GM12878 (cell line): ENCODE measurements at regions not wholly inside any gene's neighbourhood (a gene's known extent, or its start where the extent isn't known, plus 50 kb on each side); places are given as distances from the start of the nearest gene placed in this dataset.

Source experiments
- ATAC-seq: fragments of 200-7000 bp; cut with Tn5 transposase; 3 replicates; pipeline ENCODE4 v1.9.1; 2020; ENCODE audit warnings: mild to moderate bottlenecking, moderate library complexity
- BruUV-seq: library from RNA; stranded (reverse); fragments of 400-500 nt; replicated peaks from 2 replicates; lab custom pipeline; 2021; lab: Mats Ljungman, UMichigan
- CTCF ChIA-PET: fragments of 300-600 bp; sonication (Branson Sonifier 250); formaldehyde crosslinking; extraction: SDS; loops from one replicate; lab custom pipeline; 2021; ENCODE audit warnings: inconsistent platforms; lab: Yijun Ruan, JAX
- POLR2A ChIA-PET: fragments of 350-600 bp; formaldehyde crosslinking; extraction: SDS; loops from one replicate; lab custom pipeline; 2021; ENCODE audit warnings: inconsistent platforms; lab: Charles Lee
- RAD21 ChIA-PET: fragments of 300-600 bp; sonication (Branson Sonifier 250); formaldehyde crosslinking; loops from one replicate; lab custom pipeline; 2023; ENCODE audit warnings: antibody characterized with exemption; ENCODE audit not compliant: unreplicated experiment; lab: Charles Lee
- SMC1A ChIA-PET: fragments of 300-600 bp; sonication (Branson Sonifier 250); formaldehyde crosslinking; loops from one replicate; lab custom pipeline; 2023; ENCODE audit not compliant: unreplicated experiment, uncharacterized antibody; lab: Charles Lee
- DNase-seq: peaks from one replicate; pipeline ENCODE4 v3.0.0-alpha.2; 2011; ENCODE audit warnings: low read depth, low spot score
- FAIRE-seq: peaks from 3 replicates; lab custom pipeline; 2011; peaks lifted over from hg19 to GRCh38; lab: Jason Lieb, UNC
- H2AFZ ChIP-seq: 2 replicates; pipeline ENCODE4 v1.6.0; 2011; ENCODE audit warnings: low read depth, low read length, control low read depth; ENCODE audit not compliant: control insufficient read depth
- H3K27ac ChIP-seq: 2 replicates; pipeline ENCODE4 v1.5.1; 2011; ENCODE audit warnings: control low read depth; ENCODE audit not compliant: control insufficient read depth, insufficient read depth
- H3K27me3 ChIP-seq, 2 experiments: replicated peaks in 1 of 2; 2 replicates each; pipeline versions ENCODE4 v1.6.0 to v1.6.1; 2011; ENCODE audit warnings: low read length in 1 of 2; ENCODE audit not compliant: control insufficient read depth in 2 of 2, insufficient read depth in 2 of 2
- H3K36me3 ChIP-seq, 2 experiments: 2 replicates each; pipeline ENCODE4 v1.5.1; 2011; ENCODE audit warnings: low read length in 1 of 2; ENCODE audit not compliant: control insufficient read depth in 2 of 2, insufficient read depth in 2 of 2
- H3K4me1 ChIP-seq: 2 replicates; pipeline ENCODE4 v1.6.1; 2011; ENCODE audit warnings: mild to moderate bottlenecking, low read length, moderate library complexity, mixed read lengths; ENCODE audit not compliant: control insufficient read depth, insufficient read depth
- H3K4me2 ChIP-seq: 2 replicates; pipeline ENCODE4 v1.6.0; 2011; ENCODE audit warnings: control low read depth; ENCODE audit not compliant: control insufficient read depth, insufficient read depth
- H3K4me3 ChIP-seq: fragments of 200-600 bp; sonication (generic); 2 replicates; pipeline ENCODE4 v1.5.1; 2016
- H3K79me2 ChIP-seq: 2 replicates; pipeline ENCODE4 v1.6.0; 2011; ENCODE audit warnings: low read length; ENCODE audit not compliant: control insufficient read depth, insufficient read depth
- H3K9ac ChIP-seq: 2 replicates; pipeline ENCODE4 v1.8.0; 2011; ENCODE audit warnings: low read length, control low read depth, mixed read lengths; ENCODE audit not compliant: control insufficient read depth, insufficient read depth
- H3K9me3 ChIP-seq: replicated peaks from 3 replicates; pipeline ENCODE4 v1.5.1; 2011; ENCODE audit warnings: mild to moderate bottlenecking, low read length; ENCODE audit not compliant: control insufficient read depth, insufficient read depth
- H4K20me1 ChIP-seq: 2 replicates; pipeline ENCODE4 v1.6.0; 2011; ENCODE audit not compliant: control insufficient read depth, insufficient read depth
- CBX3 ChIP-seq: fragments of 200-600 bp; sonication (generic); IDR thresholded peaks from 2 replicates; pipeline ENCODE4 v1.6.1; 2016; ENCODE audit warnings: low read depth, borderline replicate concordance
- ELK1 ChIP-seq: IDR thresholded peaks from 2 replicates; pipeline ENCODE4 v1.6.1; 2012; ENCODE audit warnings: low read depth, low read length, improper control_type of control experiment
- EZH2 ChIP-seq: IDR thresholded peaks from 2 replicates; pipeline ENCODE4 v1.6.1; 2012; ENCODE audit warnings: low read depth, mild to moderate bottlenecking, control low read depth, inconsistent platforms, low read length, borderline replicate concordance; ENCODE audit not compliant: control insufficient read depth
- HDAC6 ChIP-seq: fragments of 200-600 bp; sonication (generic); IDR thresholded peaks from one replicate; pipeline ENCODE4 v1.8.0; 2017; ENCODE audit warnings: antibody characterized with exemption; ENCODE audit not compliant: unreplicated experiment
- MTA2 ChIP-seq: fragments of 450-650 bp; IDR thresholded peaks from 2 replicates; pipeline ENCODE4 v1.6.1; 2016; ENCODE audit warnings: low read depth, mild to moderate bottlenecking, moderate library complexity
- NR2C2 ChIP-seq: IDR thresholded peaks from 2 replicates; pipeline ENCODE4 v1.6.1; 2011; ENCODE audit warnings: borderline replicate concordance, low read depth; ENCODE audit not compliant: control insufficient read depth, insufficient read length
- PAX8 ChIP-seq: fragments of 450-650 bp; IDR thresholded peaks from 2 replicates; pipeline ENCODE4 v1.6.1; 2017; ENCODE audit warnings: mild to moderate bottlenecking, moderate library complexity
- SIN3A ChIP-seq: IDR thresholded peaks from 2 replicates; pipeline ENCODE4 v1.6.1; 2012; ENCODE audit warnings: low read depth, low read length, improper control_type of control experiment
- SMAD1 ChIP-seq: fragments of 450-650 bp; IDR thresholded peaks from 2 replicates; pipeline ENCODE4 v1.6.1; 2018; ENCODE audit warnings: mild to moderate bottlenecking, low read depth; ENCODE audit not compliant: partially characterized antibody
- TCF12 ChIP-seq: IDR thresholded peaks from 2 replicates; pipeline ENCODE4 v1.6.1; 2011; ENCODE audit warnings: low read depth, mild to moderate bottlenecking, low read length
- ZNF217 ChIP-seq: fragments of 450-650 bp; IDR thresholded peaks from 2 replicates; pipeline ENCODE4 v1.6.1; 2017; ENCODE audit warnings: antibody characterized with exemption, mild to moderate bottlenecking
- WGBS: methylation state at CpG from one replicate; pipeline ENCODE4 v1.1.6; 2016; ENCODE audit warnings: low lambda C conversion rate; ENCODE audit not compliant: insufficient replicate concordance, insufficient coverage; ENCODE audit errors: missing lambda C conversion rate; 5-methylcytosine and 5-hydroxymethylcytosine counted together
- in situ Hi-C: fragments of 300-500 bp; cut with MboI; formaldehyde crosslinking; loops from 9 replicates; pipeline ENCODE4 v1.14.3; 2018; ENCODE audit warnings: mixed read lengths
- intact Hi-C: fragments of 100-400 bp; cut with micrococcal nuclease; formaldehyde crosslinking; loops from one replicate; pipeline ENCODE4 v1.14.2; 2022; ENCODE audit not compliant: unreplicated experiment
- TF ChIP-seq, protein P1 (sequence below): IDR thresholded peaks from 2 replicates; pipeline ENCODE4 v1.6.1; 2012; ENCODE audit warnings: low read depth, low read length, improper control_type of control experiment
- TF ChIP-seq, protein P2 (sequence below): fragments of 450-650 bp; IDR thresholded peaks from 2 replicates; pipeline ENCODE4 v1.6.1; 2017; ENCODE audit warnings: low read depth, mild to moderate bottlenecking, moderate library complexity
- TF ChIP-seq, protein P3 (sequence below): fragments of 150-350 bp; IDR thresholded peaks from 2 replicates; pipeline ENCODE4 v1.6.1; 2014; ENCODE audit warnings: mild to moderate bottlenecking, low read depth, low read length
- TF ChIP-seq, protein P4 (sequence below): IDR thresholded peaks from 2 replicates; pipeline ENCODE4 v1.6.1; 2011; ENCODE audit warnings: borderline replicate concordance, low read depth, mild to moderate bottlenecking, moderate library complexity, low read length; ENCODE audit not compliant: insufficient read depth, poor library complexity, severe bottlenecking

DNA sequence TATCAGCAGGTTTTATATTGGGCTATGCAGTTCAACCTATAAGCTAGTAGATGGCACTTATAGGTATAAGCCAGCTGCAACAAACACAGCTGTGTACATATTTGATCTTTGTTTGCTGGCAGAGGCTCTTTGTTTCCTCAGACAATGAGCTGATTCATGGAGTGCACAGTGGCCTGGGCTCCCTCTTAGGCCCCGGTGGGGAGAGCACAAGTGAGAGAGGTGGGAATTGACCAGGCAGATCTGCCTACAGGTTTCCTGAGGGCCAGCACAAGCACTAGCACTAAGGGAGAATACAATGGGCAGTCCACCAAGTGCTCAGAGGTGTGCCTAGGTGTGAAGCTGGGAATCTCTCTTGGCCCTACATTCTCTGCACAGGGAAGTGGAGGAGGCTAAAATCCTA lies 1390.7 kb downstream of the SLITRK5 start:
- no peak for ATAC-seq
- 47% methylated on average over 1 of the region's 1 CpG for WGBS
- RAD21 ChIA-PET = no interaction called here
- TF ChIP-seq, protein P1, sequence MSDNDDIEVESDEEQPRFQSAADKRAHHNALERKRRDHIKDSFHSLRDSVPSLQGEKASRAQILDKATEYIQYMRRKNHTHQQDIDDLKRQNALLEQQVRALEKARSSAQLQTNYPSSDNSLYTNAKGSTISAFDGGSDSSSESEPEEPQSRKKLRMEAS = no peak
- TF ChIP-seq CBX3 (no peak), ELK1 (no peak), SMAD1 (no peak), MTA2 (no peak), ZNF217 (no peak), TCF12 (no peak), NR2C2 (no peak), EZH2 (no peak), SIN3A (no peak), HDAC6 (no peak), PAX8 (no peak)
- TF ChIP-seq, protein P2, sequence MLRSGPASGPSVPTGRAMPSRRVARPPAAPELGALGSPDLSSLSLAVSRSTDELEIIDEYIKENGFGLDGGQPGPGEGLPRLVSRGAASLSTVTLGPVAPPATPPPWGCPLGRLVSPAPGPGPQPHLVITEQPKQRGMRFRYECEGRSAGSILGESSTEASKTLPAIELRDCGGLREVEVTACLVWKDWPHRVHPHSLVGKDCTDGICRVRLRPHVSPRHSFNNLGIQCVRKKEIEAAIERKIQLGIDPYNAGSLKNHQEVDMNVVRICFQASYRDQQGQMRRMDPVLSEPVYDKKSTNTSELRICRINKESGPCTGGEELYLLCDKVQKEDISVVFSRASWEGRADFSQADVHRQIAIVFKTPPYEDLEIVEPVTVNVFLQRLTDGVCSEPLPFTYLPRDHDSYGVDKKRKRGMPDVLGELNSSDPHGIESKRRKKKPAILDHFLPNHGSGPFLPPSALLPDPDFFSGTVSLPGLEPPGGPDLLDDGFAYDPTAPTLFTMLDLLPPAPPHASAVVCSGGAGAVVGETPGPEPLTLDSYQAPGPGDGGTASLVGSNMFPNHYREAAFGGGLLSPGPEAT = no peak
- TF ChIP-seq, protein P3, sequence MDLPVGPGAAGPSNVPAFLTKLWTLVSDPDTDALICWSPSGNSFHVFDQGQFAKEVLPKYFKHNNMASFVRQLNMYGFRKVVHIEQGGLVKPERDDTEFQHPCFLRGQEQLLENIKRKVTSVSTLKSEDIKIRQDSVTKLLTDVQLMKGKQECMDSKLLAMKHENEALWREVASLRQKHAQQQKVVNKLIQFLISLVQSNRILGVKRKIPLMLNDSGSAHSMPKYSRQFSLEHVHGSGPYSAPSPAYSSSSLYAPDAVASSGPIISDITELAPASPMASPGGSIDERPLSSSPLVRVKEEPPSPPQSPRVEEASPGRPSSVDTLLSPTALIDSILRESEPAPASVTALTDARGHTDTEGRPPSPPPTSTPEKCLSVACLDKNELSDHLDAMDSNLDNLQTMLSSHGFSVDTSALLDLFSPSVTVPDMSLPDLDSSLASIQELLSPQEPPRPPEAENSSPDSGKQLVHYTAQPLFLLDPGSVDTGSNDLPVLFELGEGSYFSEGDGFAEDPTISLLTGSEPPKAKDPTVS = no peak
- TF ChIP-seq, protein P4, sequence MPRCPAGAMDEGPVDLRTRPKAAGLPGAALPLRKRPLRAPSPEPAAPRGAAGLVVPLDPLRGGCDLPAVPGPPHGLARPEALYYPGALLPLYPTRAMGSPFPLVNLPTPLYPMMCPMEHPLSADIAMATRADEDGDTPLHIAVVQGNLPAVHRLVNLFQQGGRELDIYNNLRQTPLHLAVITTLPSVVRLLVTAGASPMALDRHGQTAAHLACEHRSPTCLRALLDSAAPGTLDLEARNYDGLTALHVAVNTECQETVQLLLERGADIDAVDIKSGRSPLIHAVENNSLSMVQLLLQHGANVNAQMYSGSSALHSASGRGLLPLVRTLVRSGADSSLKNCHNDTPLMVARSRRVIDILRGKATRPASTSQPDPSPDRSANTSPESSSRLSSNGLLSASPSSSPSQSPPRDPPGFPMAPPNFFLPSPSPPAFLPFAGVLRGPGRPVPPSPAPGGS = no peak

More for the DNA sequence above, 1390.7 kb downstream of the SLITRK5 start:
- in situ Hi-C loops (no loop called here), intact Hi-C loops (loop anchor here (10.0 kb wide), 2 partner anchors 863 to 1057 kb away; no protein-coding TSS in a partner anchor)
- no peak overlapping the region for H3K4me3 ChIP-seq
- no peak overlapping the region for H2AFZ ChIP-seq
- BruUV-seq = no TSS peak
- no peaks in the 10 kb centered on the region for H3K27me3 ChIP-seq
- FAIRE-seq (no peak), DNase-seq (no peak)
- H3K27ac ChIP-seq = no peak overlapping the region
- no peaks in the 10 kb centered on the region for H3K79me2 ChIP-seq
- H3K9me3 ChIP-seq = no peaks in the 10 kb centered on the region
- POLR2A ChIA-PET = no interaction called here
- no peaks in the 10 kb centered on the region for H4K20me1 ChIP-seq
- H3K9ac ChIP-seq = no peak overlapping the region
- no peak overlapping the region for H3K4me2 ChIP-seq
- CTCF ChIA-PET = interaction anchor here (1.3 kb wide), 1 partner anchor 81 kb away, joined by 3 read pairs; no protein-coding TSS in a partner anchor
- no peaks in the 10 kb centered on the region for H3K4me1 ChIP-seq
- H3K36me3 ChIP-seq = no peaks in the 10 kb centered on the region
- SMC1A ChIA-PET = interaction anchor here (1.4 kb wide), 1 partner anchor 177 kb away, joined by 3 read pairs; no protein-coding TSS in a partner anchor
